CD14-positive monocyte (primary cell): ENCODE measurements at regions not wholly inside any gene's neighbourhood (a gene's known extent, or its start where the extent isn't known, plus 50 kb on each side); places are given as distances from the start of the nearest gene placed in this dataset.

Experiments used
- DNase-seq, 3 donors: peaks; one replicate each; pipeline ENCODE4 v3.0.0-alpha.2; 2011 to 2022
- H2AFZ ChIP-seq: 2 replicates; pipeline ENCODE4 v1.6.0; 2012; ENCODE audit warnings: mild to moderate bottlenecking, low read depth, low read length, inconsistent platforms; ENCODE audit not compliant: insufficient read depth, poor library complexity, severe bottlenecking
- H3K27ac ChIP-seq, 2 donors: 1 replicate in 1 of 2; 2 replicates in 1 of 2; pipeline ENCODE4 v1.5.1; 2012 to 2013; ENCODE audit warnings: low read length in 2 of 2, control low read depth in 1 of 2, inconsistent platforms in 1 of 2, low read depth in 1 of 2, mild to moderate bottlenecking in 1 of 2
- H3K27me3 ChIP-seq, 2 donors: one replicate each; pipeline versions ENCODE4 v1.6.0 to v1.6.1; 2011 to 2013; ENCODE audit warnings: low read length in 2 of 2; ENCODE audit not compliant: control insufficient read depth in 2 of 2, insufficient read depth in 2 of 2
- H3K36me3 ChIP-seq, 2 donors: replicated peaks in 1 of 2; 1 replicate in 1 of 2; 2 replicates in 1 of 2; pipeline versions ENCODE4 v1.5.1 to v1.6.1; 2012 to 2013; ENCODE audit warnings: low read length in 2 of 2, control low read depth in 1 of 2, inconsistent platforms in 1 of 2, mild to moderate bottlenecking in 1 of 2; ENCODE audit not compliant: insufficient read depth in 2 of 2, control insufficient read depth in 1 of 2
- H3K4me1 ChIP-seq, 2 donors: 1 replicate in 1 of 2; 2 replicates in 1 of 2; pipeline versions ENCODE4 v1.5.1 to v1.6.1; 2012 to 2013; ENCODE audit warnings: low read length in 2 of 2, control low read depth in 1 of 2, inconsistent platforms in 1 of 2, mild to moderate bottlenecking in 1 of 2, moderate library complexity in 1 of 2; ENCODE audit not compliant: insufficient read depth in 2 of 2, control insufficient read depth in 1 of 2
- H3K4me2 ChIP-seq: replicated peaks from 2 replicates; pipeline ENCODE3; 2012; ENCODE audit warnings: low read length, moderate library complexity, mild to moderate bottlenecking; ENCODE audit not compliant: poor library complexity, severe bottlenecking; ENCODE audit errors: extremely low read depth
- H3K4me3 ChIP-seq, 3 experiments: fragments of 200-600 bp in 1 of 3; sonication (generic) in 1 of 3; replicated peaks in 1 of 3; 1 replicate in 2 of 3; 2 replicates in 1 of 3; pipeline ENCODE4 v1.5.1; 2011 to 2013; ENCODE audit warnings: low read length in 3 of 3, mild to moderate bottlenecking in 3 of 3, control low read depth in 2 of 3, low read depth in 2 of 3, inconsistent platforms in 1 of 3, moderate library complexity in 1 of 3
- H3K79me2 ChIP-seq: 2 replicates; pipeline ENCODE4 v1.6.0; 2012; ENCODE audit warnings: mild to moderate bottlenecking, control low read depth, inconsistent platforms, low read length, moderate library complexity; ENCODE audit not compliant: insufficient read depth
- H3K9ac ChIP-seq: 2 replicates; pipeline ENCODE4 v1.6.0; 2017; ENCODE audit warnings: low read length, mild to moderate bottlenecking; ENCODE audit not compliant: insufficient read depth, poor library complexity, severe bottlenecking
- H3K9me3 ChIP-seq, 2 donors: replicated peaks in 1 of 2; 1 replicate in 1 of 2; 2 replicates in 1 of 2; pipeline versions ENCODE4 v1.5.1 to v1.6.1; 2012 to 2013; ENCODE audit warnings: low read length in 2 of 2, control low read depth in 1 of 2; ENCODE audit not compliant: control insufficient read depth in 1 of 2, insufficient read depth in 1 of 2
- H4K20me1 ChIP-seq: 2 replicates; pipeline ENCODE4 v1.6.0; 2012; ENCODE audit warnings: mild to moderate bottlenecking, low read length, control low read depth, moderate library complexity; ENCODE audit not compliant: insufficient read depth
- H3K27ac Mint-ChIP-seq, 7 donors: one replicate each; pipeline ENCODE4 v1.8.0; 2020; ENCODE audit warnings: mild to moderate bottlenecking in 7 of 7, mixed read lengths in 7 of 7, moderate library complexity in 6 of 7, inconsistent platforms in 2 of 7
- H3K27me3 Mint-ChIP-seq, 3 donors: one replicate each; pipeline ENCODE4 v1.8.0; 2021 to 2022; ENCODE audit warnings: low read depth in 3 of 3, mild to moderate bottlenecking in 3 of 3, mixed read lengths in 3 of 3, moderate library complexity in 3 of 3, inconsistent platforms in 1 of 3
- H3K36me3 Mint-ChIP-seq, 2 donors: one replicate each; pipeline ENCODE4 v1.8.0; 2020; ENCODE audit warnings: mixed read lengths in 2 of 2, inconsistent platforms in 1 of 2, mild to moderate bottlenecking in 1 of 2
- H3K4me1 Mint-ChIP-seq: one replicate; pipeline ENCODE4 v1.8.0; 2020; ENCODE audit warnings: mild to moderate bottlenecking, mixed read lengths
- H3K4me3 Mint-ChIP-seq, 2 donors: one replicate each; pipeline ENCODE4 v1.8.0; 2020; ENCODE audit warnings: mild to moderate bottlenecking in 2 of 2, mixed read lengths in 2 of 2, moderate library complexity in 1 of 2
- H3K9me3 Mint-ChIP-seq, 7 donors: one replicate each; pipeline ENCODE4 v1.8.0; 2020 to 2022; ENCODE audit warnings: mixed read lengths in 7 of 7, mild to moderate bottlenecking in 6 of 7, moderate library complexity in 6 of 7, inconsistent platforms in 2 of 7
- CTCF ChIP-seq: fragments of 200-600 bp; IDR thresholded peaks from one replicate; pipeline ENCODE4 v1.8.0; 2022; ENCODE audit warnings: antibody characterized with exemption, mild to moderate bottlenecking
- WGBS: methylation state at CpG from one replicate; pipeline ENCODE4 v1.1.5; 2013; ENCODE audit warnings: missing lambda C conversion rate; ENCODE audit not compliant: insufficient coverage; 5-methylcytosine and 5-hydroxymethylcytosine counted together
- intact Hi-C, 2 donors: fragments of 100-400 bp; cut with micrococcal nuclease; formaldehyde crosslinking; loops; one replicate each; pipeline versions ENCODE4 v1.15.0 to v1.15.1; 2023

- Histone ChIP-seq H4K20me1 (no peaks in the 10 kb centered on the region), H3K9me3 (no peaks in the 10 kb centered on the region), H3K4me2 (no peak overlapping the region), H3K4me1 (no peaks in the 10 kb centered on the region), H3K36me3 (no peaks in the 10 kb centered on the region), H3K9ac (no peak overlapping the region), H3K27me3 (no peaks in the 10 kb centered on the region), H3K79me2 (no peaks in the 10 kb centered on the region), H2AFZ (no peak overlapping the region), H3K27ac (no peak overlapping the region), H3K4me3 (no peak overlapping the region)
- no peak overlapping the region for H3K4me3 Mint-ChIP-seq
- no peaks in the 10 kb centered on the region for H3K27me3 Mint-ChIP-seq
- no peak for DNase-seq
- H3K27ac Mint-ChIP-seq: no peak overlapping the region
- H3K36me3 Mint-ChIP-seq: no peaks in the 10 kb centered on the region
- no peaks in the 10 kb centered on the region for H3K4me1 Mint-ChIP-seq
- no peaks in the 10 kb centered on the region for H3K9me3 Mint-ChIP-seq
- TF ChIP-seq CTCF: no peak
- intact Hi-C loops: no loop called here
- no CpG with 5 or more reads among the region's 1 CpG for WGBS
These were observed 501.7 kb downstream of the CDY2B start for GRCh38 chrY:17378326-17378725.

- Histone ChIP-seq H3K36me3 (no peaks in the 10 kb centered on the region), H3K4me3 (no peak overlapping the region), H3K27me3 (no peaks in the 10 kb centered on the region), H2AFZ (no peak overlapping the region), H3K9me3 (no peaks in the 10 kb centered on the region), H4K20me1 (no peaks in the 10 kb centered on the region), H3K79me2 (no peaks in the 10 kb centered on the region), H3K4me1 (no peaks in the 10 kb centered on the region), H3K9ac (no peak overlapping the region), H3K27ac (no peak overlapping the region), H3K4me2 (no peak overlapping the region)
- Mint-ChIP-seq H3K4me1 (no peaks in the 10 kb centered on the region), H3K27me3 (no peaks in the 10 kb centered on the region), H3K36me3 (no peaks in the 10 kb centered on the region), H3K27ac (no peak overlapping the region), H3K9me3 (peaks cover 0 to 2% (median 0%) of the 10 kb centered on the region in 7 donors), H3K4me3 (no peak overlapping the region)
- intact Hi-C loops: no loop called here
- no peak for TF ChIP-seq CTCF
- DNase-seq: no peak
These were observed 511.6 kb downstream of the CDY2B start for GRCh38 chrY:17368413-17368812.
